Endodermal cell (in vitro differentiated cells): ENCODE measurements at regions not wholly inside any gene's neighbourhood (a gene's known extent, or its start where the extent isn't known, plus 50 kb on each side); places are given as distances from the start of the nearest gene placed in this dataset.

Experiments used
- DNase-seq: peaks from one replicate; pipeline ENCODE4 v3.0.0-alpha.2; 2017
- H3K27ac ChIP-seq: 2 replicates; pipeline ENCODE4 v1.5.1; 2013; ENCODE audit warnings: mild to moderate bottlenecking, low read depth, low read length, moderate library complexity
- H3K27me3 ChIP-seq: 2 replicates; pipeline ENCODE4 v1.6.1; 2013; ENCODE audit warnings: mild to moderate bottlenecking, low read length, moderate library complexity; ENCODE audit not compliant: insufficient read depth, control insufficient read depth, poor library complexity, severe bottlenecking
- H3K36me3 ChIP-seq: 2 replicates; pipeline ENCODE4 v1.7.0; 2013; ENCODE audit warnings: mild to moderate bottlenecking, low read length, moderate library complexity; ENCODE audit not compliant: control insufficient read depth, insufficient read depth
- H3K4me1 ChIP-seq: one replicate; pipeline ENCODE4 v1.7.0; 2013; ENCODE audit warnings: low read length; ENCODE audit not compliant: control insufficient read depth, insufficient read depth
- H3K4me3 ChIP-seq: 2 replicates; pipeline ENCODE4 v1.5.1; 2013; ENCODE audit warnings: mild to moderate bottlenecking, low read length, moderate library complexity
- H3K9ac ChIP-seq: 2 replicates; pipeline ENCODE4 v1.6.1; 2013; ENCODE audit warnings: mild to moderate bottlenecking, low read length, moderate library complexity; ENCODE audit not compliant: poor library complexity, severe bottlenecking; ENCODE audit errors: extremely low read depth
- H3K9me3 ChIP-seq: 2 replicates; pipeline ENCODE4 v1.6.1; 2013; ENCODE audit warnings: mild to moderate bottlenecking, low read length, moderate library complexity; ENCODE audit not compliant: control insufficient read depth
- H3K27ac Mint-ChIP-seq: 2 replicates; pipeline ENCODE4 v1.8.0; 2020; ENCODE audit warnings: mixed read lengths
- H3K27me3 Mint-ChIP-seq: 2 replicates; pipeline ENCODE4 v1.8.0; 2021; ENCODE audit warnings: mild to moderate bottlenecking, mixed read lengths; ENCODE audit not compliant: insufficient read depth
- H3K36me3 Mint-ChIP-seq: 2 replicates; pipeline ENCODE4 v1.8.0; 2020; ENCODE audit warnings: low read depth, mixed read lengths
- H3K4me1 Mint-ChIP-seq: 2 replicates; pipeline ENCODE4 v1.8.0; 2020; ENCODE audit warnings: mixed read lengths
- H3K4me3 Mint-ChIP-seq: 2 replicates; pipeline ENCODE4 v1.8.0; 2020; ENCODE audit warnings: mild to moderate bottlenecking, moderate library complexity, mixed read lengths
- H3K9me3 Mint-ChIP-seq: 2 replicates; pipeline ENCODE4 v1.8.0; 2020; ENCODE audit warnings: mild to moderate bottlenecking, mixed read lengths
- WGBS, 2 experiments: methylation state at CpG; one replicate each; pipeline versions ENCODE4 v1.1.5 to v1.1.7; 2013; ENCODE audit warnings: missing lambda C conversion rate in 2 of 2, mixed read lengths in 1 of 2; ENCODE audit not compliant: insufficient coverage in 1 of 2, insufficient read length in 1 of 2; 5-methylcytosine and 5-hydroxymethylcytosine counted together
- TF ChIP-seq, protein P1 (sequence below): fragments of 200-600 bp; sonication (generic); conservative IDR thresholded peaks from 2 replicates; pipeline ENCODE4 v1.5.0; 2021; ENCODE audit warnings: antibody characterized with exemption, mild to moderate bottlenecking

DNA sequence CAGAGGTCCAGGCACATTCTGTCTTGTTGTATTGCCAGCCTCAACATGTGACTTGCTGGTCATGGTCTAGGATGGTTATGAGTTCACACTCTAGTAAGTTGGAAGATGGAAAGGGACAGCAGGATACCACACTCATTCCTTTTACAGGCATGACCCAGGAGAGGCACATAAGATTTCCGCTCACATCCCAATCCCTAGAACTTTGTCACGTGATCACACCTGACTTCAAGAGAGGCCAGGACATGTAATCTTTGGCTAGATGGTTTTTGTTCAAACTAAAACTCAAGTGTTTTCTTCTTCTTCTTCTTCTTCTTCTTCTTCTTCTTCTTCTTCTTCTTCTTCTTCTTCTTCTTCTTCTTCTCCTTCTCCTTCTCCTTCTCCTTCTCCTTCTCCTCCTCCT lies 53.4 kb upstream of the ARX start:
- no peaks in the 10 kb centered on the region for H3K4me1 ChIP-seq
- H3K36me3 ChIP-seq: no peaks in the 10 kb centered on the region
- H3K27ac ChIP-seq: no peak overlapping the region
- no peaks in the 10 kb centered on the region for H3K36me3 Mint-ChIP-seq
- no peaks in the 10 kb centered on the region for H3K9me3 Mint-ChIP-seq
- no peak overlapping the region for H3K4me3 Mint-ChIP-seq
- no peak for DNase-seq
- H3K9ac ChIP-seq: no peak overlapping the region
- H3K4me1 Mint-ChIP-seq: no peaks in the 10 kb centered on the region
- H3K27ac Mint-ChIP-seq: no peak overlapping the region
- H3K27me3 Mint-ChIP-seq: peaks cover 3% of the 10 kb centered on the region
- TF ChIP-seq, protein P1, sequence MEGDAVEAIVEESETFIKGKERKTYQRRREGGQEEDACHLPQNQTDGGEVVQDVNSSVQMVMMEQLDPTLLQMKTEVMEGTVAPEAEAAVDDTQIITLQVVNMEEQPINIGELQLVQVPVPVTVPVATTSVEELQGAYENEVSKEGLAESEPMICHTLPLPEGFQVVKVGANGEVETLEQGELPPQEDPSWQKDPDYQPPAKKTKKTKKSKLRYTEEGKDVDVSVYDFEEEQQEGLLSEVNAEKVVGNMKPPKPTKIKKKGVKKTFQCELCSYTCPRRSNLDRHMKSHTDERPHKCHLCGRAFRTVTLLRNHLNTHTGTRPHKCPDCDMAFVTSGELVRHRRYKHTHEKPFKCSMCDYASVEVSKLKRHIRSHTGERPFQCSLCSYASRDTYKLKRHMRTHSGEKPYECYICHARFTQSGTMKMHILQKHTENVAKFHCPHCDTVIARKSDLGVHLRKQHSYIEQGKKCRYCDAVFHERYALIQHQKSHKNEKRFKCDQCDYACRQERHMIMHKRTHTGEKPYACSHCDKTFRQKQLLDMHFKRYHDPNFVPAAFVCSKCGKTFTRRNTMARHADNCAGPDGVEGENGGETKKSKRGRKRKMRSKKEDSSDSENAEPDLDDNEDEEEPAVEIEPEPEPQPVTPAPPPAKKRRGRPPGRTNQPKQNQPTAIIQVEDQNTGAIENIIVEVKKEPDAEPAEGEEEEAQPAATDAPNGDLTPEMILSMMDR: no peak
- WGBS, 2 experiments: 91 to 92% methylated on average over 2 of the region's 2 CpGs
- H3K27me3 ChIP-seq: no peaks in the 10 kb centered on the region
- no peaks in the 10 kb centered on the region for H3K9me3 ChIP-seq
- no peak overlapping the region for H3K4me3 ChIP-seq

DNA sequence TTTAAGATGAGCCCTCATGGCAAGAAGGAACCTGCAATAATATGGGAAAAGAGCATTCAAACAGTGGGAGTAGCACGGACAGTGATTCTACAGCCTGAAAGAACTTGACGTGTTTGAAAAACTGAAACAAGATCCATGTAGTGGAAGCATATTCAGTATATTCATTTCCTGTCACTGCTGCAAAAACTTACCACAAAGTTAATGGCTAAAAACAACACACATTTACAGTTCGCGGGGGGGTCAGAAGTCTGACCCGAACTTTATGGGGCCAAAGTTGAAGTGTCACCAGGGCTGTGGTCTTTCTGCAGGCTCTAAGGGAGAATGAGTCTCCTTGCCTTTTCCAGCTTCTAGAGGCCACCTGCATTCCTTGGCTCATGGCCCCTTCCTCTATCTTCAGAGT lies 52.6 kb upstream of the ARX start:
- H3K4me3 ChIP-seq: no peak overlapping the region
- no peak overlapping the region for H3K9ac ChIP-seq
- no peaks in the 10 kb centered on the region for H3K9me3 ChIP-seq
- H3K27me3 Mint-ChIP-seq: peaks cover 3% of the 10 kb centered on the region
- WGBS, 2 experiments: 90% methylated on average over 5 of the region's 5 CpGs; no CpG with 5 or more reads in 1 of the 2 experiments
- no peaks in the 10 kb centered on the region for H3K4me1 ChIP-seq
- H3K36me3 ChIP-seq: no peaks in the 10 kb centered on the region
- H3K27ac ChIP-seq: no peak overlapping the region
- no peaks in the 10 kb centered on the region for H3K4me1 Mint-ChIP-seq
- no peaks in the 10 kb centered on the region for H3K36me3 Mint-ChIP-seq
- no peaks in the 10 kb centered on the region for H3K9me3 Mint-ChIP-seq
- TF ChIP-seq, protein P1: no peak
- DNase-seq: no peak
- no peaks in the 10 kb centered on the region for H3K27me3 ChIP-seq
- no peak overlapping the region for H3K4me3 Mint-ChIP-seq
- H3K27ac Mint-ChIP-seq: no peak overlapping the region

DNA sequence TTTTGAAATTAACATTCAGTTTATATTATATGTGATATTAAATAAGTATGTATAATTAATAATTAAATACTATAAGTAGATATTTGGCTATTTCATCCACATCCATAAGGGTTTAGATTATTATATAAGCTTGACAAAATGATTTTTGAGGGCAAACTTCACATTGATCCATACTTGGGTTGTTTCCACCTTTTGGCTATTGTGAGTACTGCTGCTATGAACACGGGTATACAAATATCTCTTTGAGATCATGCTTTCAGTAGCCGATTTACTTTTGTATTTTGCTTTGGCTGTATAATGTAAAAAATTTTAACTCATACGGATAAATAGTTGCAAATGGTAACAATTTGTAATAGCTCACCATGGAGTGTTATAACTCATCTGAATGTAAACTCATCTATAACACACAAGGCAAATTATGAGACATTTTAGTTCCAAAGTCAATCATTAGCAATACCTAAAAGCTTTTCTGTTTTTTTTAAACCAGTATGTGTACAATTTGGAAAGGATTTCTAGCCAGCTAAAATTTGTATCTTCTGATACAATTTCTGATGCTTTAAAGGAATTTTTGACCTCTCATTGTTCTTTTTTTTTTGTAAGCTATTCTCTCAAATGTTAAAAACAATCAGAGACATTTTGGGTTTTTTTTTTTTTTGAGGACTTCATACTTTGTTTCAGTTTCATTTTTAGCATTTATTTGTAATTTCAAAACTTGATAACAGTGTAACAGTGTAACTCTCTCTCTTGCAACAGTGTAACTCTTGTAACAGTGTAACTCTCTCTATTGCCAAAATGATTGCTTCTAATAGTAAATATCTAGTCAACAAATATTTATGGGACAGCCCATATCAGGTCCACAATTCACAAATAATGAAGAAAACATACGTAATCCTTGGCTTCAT lies 51.8 kb upstream of the ARX start:
- TF ChIP-seq, protein P1: peak; percentile 47
- peaks cover 3% of the 10 kb centered on the region for H3K27me3 Mint-ChIP-seq
- H3K4me3 Mint-ChIP-seq: no peak overlapping the region
- no peaks in the 10 kb centered on the region for H3K9me3 Mint-ChIP-seq
- H3K27me3 ChIP-seq: no peaks in the 10 kb centered on the region
- no peak overlapping the region for H3K27ac Mint-ChIP-seq
- H3K9me3 ChIP-seq: no peaks in the 10 kb centered on the region
- H3K4me3 ChIP-seq: no peak overlapping the region
- no peaks in the 10 kb centered on the region for H3K36me3 Mint-ChIP-seq
- H3K9ac ChIP-seq: no peak overlapping the region
- H3K36me3 ChIP-seq: no peaks in the 10 kb centered on the region
- H3K27ac ChIP-seq: no peak overlapping the region
- 100% methylated on average over 2 of the region's 4 CpGs; no CpG with 5 or more reads in 1 of the 2 experiments for WGBS, 2 experiments
- DNase-seq: no peak
- no peaks in the 10 kb centered on the region for H3K4me1 Mint-ChIP-seq
- H3K4me1 ChIP-seq: no peaks in the 10 kb centered on the region
